ENCODE measurements at regions not wholly inside any gene's neighbourhood (a gene's known extent, or its start where the extent isn't known, plus 50 kb on each side); places are given as distances from the start of the nearest gene placed in this dataset.

- no peak for DNase-seq (ENCODE audit: low read depth in 2 of 2)
Measured at GRCh38 chr1:42034426-42034825, 115.7 kb upstream of the HIVEP3 start.

GRCh38 chr1:42033629-42034028 lies 114.9 kb upstream of the HIVEP3 start:
- no peak for DNase-seq (ENCODE audit: low read depth in 2 of 2)

- no peak for DNase-seq (ENCODE audit: low read depth in 2 of 2)
Measured at GRCh38 chr1:42017730-42018129, 99.0 kb upstream of the HIVEP3 start.

GRCh38 chr1:42017259-42017658 lies 98.5 kb upstream of the HIVEP3 start:
- DNase-seq (ENCODE audit: low read depth in 2 of 2), result no peak

- DNase-seq (ENCODE audit: low read depth in 2 of 2), result no peak
Measured at GRCh38 chr1:42014823-42015222, 96.1 kb upstream of the HIVEP3 start.

GRCh38 chr1:42013881-42014470 lies 95.3 kb upstream of the HIVEP3 start:
- DNase-seq (ENCODE audit: low read depth in 2 of 2), result peak; percentile 15 to 54

GRCh38 chr1:42012852-42013251 lies 94.1 kb upstream of the HIVEP3 start:
- DNase-seq (ENCODE audit: low read depth in 2 of 2), result no peak

- no peak for DNase-seq (ENCODE audit: low read depth in 2 of 2)
Measured at GRCh38 chr1:42010381-42010780, 91.7 kb upstream of the HIVEP3 start.

- no peak for DNase-seq (ENCODE audit: low read depth in 2 of 2)
Measured at GRCh38 chr1:42008264-42008663, 89.5 kb upstream of the HIVEP3 start.

- DNase-seq (ENCODE audit: low read depth in 2 of 2), result peak in 1 of 2 donors; percentile 5
Measured at GRCh38 chr1:42006836-42007235, 88.1 kb upstream of the HIVEP3 start.

GRCh38 chr1:42006093-42006492 lies 87.4 kb upstream of the HIVEP3 start:
- DNase-seq (ENCODE audit: low read depth in 2 of 2), result no peak

- DNase-seq (ENCODE audit: low read depth in 2 of 2), result no peak
Measured at GRCh38 chr1:42005530-42005929, 86.8 kb upstream of the HIVEP3 start.

GRCh38 chr1:42004860-42005259 lies 86.1 kb upstream of the HIVEP3 start:
- DNase-seq (ENCODE audit: low read depth in 2 of 2), result no peak

- DNase-seq (ENCODE audit: low read depth in 2 of 2), result no peak
Measured at GRCh38 chr1:42004322-42004721, 85.6 kb upstream of the HIVEP3 start.

GRCh38 chr1:42003433-42003832 lies 84.7 kb upstream of the HIVEP3 start:
- DNase-seq (ENCODE audit: low read depth in 2 of 2), result no peak

- DNase-seq (ENCODE audit: low read depth in 2 of 2), result no peak
Measured at GRCh38 chr1:42002220-42002619, 83.5 kb upstream of the HIVEP3 start.

- DNase-seq (ENCODE audit: low read depth in 2 of 2), result no peak
Measured at GRCh38 chr1:42000766-42001165, 82.0 kb upstream of the HIVEP3 start.

GRCh38 chr1:41999884-42000283 lies 81.2 kb upstream of the HIVEP3 start:
- no peak for DNase-seq (ENCODE audit: low read depth in 2 of 2)

GRCh38 chr1:41998250-41998649 lies 79.5 kb upstream of the HIVEP3 start:
- DNase-seq (ENCODE audit: low read depth in 2 of 2), result no peak

GRCh38 chr1:41997153-41997552 lies 78.4 kb upstream of the HIVEP3 start:
- DNase-seq (ENCODE audit: low read depth in 2 of 2), result no peak

GRCh38 chr1:41995441-41996130 lies 76.9 kb upstream of the HIVEP3 start:
- DNase-seq (ENCODE audit: low read depth in 2 of 2), result no peak

- no peak for DNase-seq (ENCODE audit: low read depth in 2 of 2)
Measured at GRCh38 chr1:41994195-41994894, 75.6 kb upstream of the HIVEP3 start.

- no peak for DNase-seq (ENCODE audit: low read depth in 2 of 2)
Measured at GRCh38 chr1:41983451-41983850, 64.7 kb upstream of the HIVEP3 start.
